T-cell (primary cell): ENCODE measurements at regions not wholly inside any gene's neighbourhood (a gene's known extent, or its start where the extent isn't known, plus 50 kb on each side); places are given as distances from the start of the nearest gene placed in this dataset.

Source experiments
- ATAC-seq, 4 experiments: fragments of 200-7000 bp in 3 of 4; fragments of 150-1000 bp in 1 of 4; cut with Tn5 transposase; replicated peaks in 1 of 4; 1 replicate in 3 of 4; 2 replicates in 1 of 4; pipeline ENCODE4 v1.10.0; 2021; ENCODE audit warnings: moderate library complexity in 3 of 4, mild to moderate bottlenecking in 2 of 4, moderate number of reproducible peaks in 1 of 4
- CTCF ChIA-PET, 2 donors: fragments of 300-600 bp; sonication (Branson Sonifier 250); formaldehyde crosslinking; loops; one replicate each; lab custom pipeline; 2022; ENCODE audit warnings: antibody characterized with exemption in 2 of 2; lab: Charles Lee
- POLR2A ChIA-PET, 2 donors: fragments of 300-600 bp; sonication (Branson Sonifier 250); formaldehyde crosslinking; loops; one replicate each; lab custom pipeline; 2022; ENCODE audit warnings: antibody characterized with exemption in 2 of 2; lab: Charles Lee
- DNase-seq, 35 experiments: peaks; one replicate each; pipeline versions ENCODE4 v3.0.0 to v3.0.0-alpha.2; 2013 to 2023
- H3K27ac ChIP-seq: one replicate; pipeline ENCODE4 v1.5.1; 2013; ENCODE audit warnings: low read length
- H3K27me3 ChIP-seq, 2 experiments: replicated peaks in 1 of 2; 1 replicate in 1 of 2; 2 replicates in 1 of 2; pipeline versions ENCODE4 v1.6.1 to v1.7.0; 2013; ENCODE audit warnings: low read length in 1 of 2, mixed read lengths in 1 of 2; ENCODE audit not compliant: control insufficient read depth in 2 of 2, insufficient read depth in 2 of 2; ENCODE audit errors: extremely low read depth in 1 of 2
- H3K36me3 ChIP-seq, 2 donors: 1 replicate in 1 of 2; 2 replicates in 1 of 2; pipeline versions ENCODE4 v1.6.1 to v1.7.0; 2013; ENCODE audit warnings: low read length in 1 of 2; ENCODE audit not compliant: control insufficient read depth in 2 of 2, insufficient read depth in 1 of 2; ENCODE audit errors: extremely low read depth in 1 of 2
- H3K4me1 ChIP-seq, 2 experiments: 1 replicate in 1 of 2; 2 replicates in 1 of 2; pipeline versions ENCODE4 v1.6.1 to v1.7.0; 2013; ENCODE audit warnings: low read length in 2 of 2, mixed read lengths in 1 of 2; ENCODE audit not compliant: insufficient read depth in 2 of 2, control insufficient read depth in 1 of 2; ENCODE audit errors: extremely low read depth in 1 of 2
- H3K4me3 ChIP-seq, 2 donors: 1 replicate in 1 of 2; 2 replicates in 1 of 2; pipeline versions ENCODE4 v1.5.1 to v1.7.0; 2013; ENCODE audit warnings: mild to moderate bottlenecking in 2 of 2, low read length in 1 of 2, moderate library complexity in 1 of 2; ENCODE audit not compliant: control insufficient read depth in 1 of 2; ENCODE audit errors: extremely low read depth in 1 of 2
- H3K9me3 ChIP-seq: 2 replicates; pipeline ENCODE4 v1.7.0; 2013
- H3K27ac Mint-ChIP-seq, 2 donors: one replicate each; pipeline ENCODE4 v1.8.0; 2020 to 2021; ENCODE audit warnings: mild to moderate bottlenecking in 2 of 2, mixed read lengths in 2 of 2
- H3K27me3 Mint-ChIP-seq, 2 donors: one replicate each; pipeline ENCODE4 v1.8.0; 2021 to 2022; ENCODE audit warnings: mixed read lengths in 2 of 2
- H3K36me3 Mint-ChIP-seq: one replicate; pipeline ENCODE4 v1.8.0; 2021; ENCODE audit warnings: mixed read lengths
- H3K4me1 Mint-ChIP-seq, 3 donors: one replicate each; pipeline ENCODE4 v1.8.0; 2020 to 2022; ENCODE audit warnings: mixed read lengths in 3 of 3, mild to moderate bottlenecking in 1 of 3
- H3K4me3 Mint-ChIP-seq, 3 donors: one replicate each; pipeline ENCODE4 v1.8.0; 2020 to 2022; ENCODE audit warnings: mild to moderate bottlenecking in 3 of 3, mixed read lengths in 3 of 3, moderate library complexity in 3 of 3
- H3K9me3 Mint-ChIP-seq, 3 donors: one replicate each; pipeline ENCODE4 v1.8.0; 2020 to 2022; ENCODE audit warnings: mixed read lengths in 3 of 3
- WGBS: methylation state at CpG from one replicate; pipeline ENCODE4 v1.1.5; 2013; ENCODE audit warnings: missing lambda C conversion rate; ENCODE audit not compliant: insufficient coverage; 5-methylcytosine and 5-hydroxymethylcytosine counted together

- no peak for ATAC-seq
- no peaks in the 10 kb centered on the region for H3K27me3 ChIP-seq
- no peak overlapping the region for H3K4me3 ChIP-seq
- Mint-ChIP-seq H3K4me3 (no peak overlapping the region), H3K36me3 (no peaks in the 10 kb centered on the region), H3K9me3 (peaks cover 8 to 13% (median 12%) of the 10 kb centered on the region in 3 donors), H3K27ac (no peak overlapping the region), H3K4me1 (no peaks in the 10 kb centered on the region), H3K27me3 (no peaks in the 10 kb centered on the region)
- no peak overlapping the region for H3K27ac ChIP-seq
- H3K36me3 ChIP-seq: no peaks in the 10 kb centered on the region
- no peaks in the 10 kb centered on the region for H3K4me1 ChIP-seq
- no peak for DNase-seq
- H3K9me3 ChIP-seq: no peaks in the 10 kb centered on the region
- CTCF ChIA-PET: no interaction called here
- POLR2A ChIA-PET: no interaction called here
Observed at GRCh38 chr18:29883114-29883513, 1159.4 kb downstream of the DSC3 start.

- no peak for DNase-seq
- Mint-ChIP-seq H3K9me3 (peaks cover 8 to 13% (median 10%) of the 10 kb centered on the region in 3 donors), H3K4me3 (no peak overlapping the region), H3K27me3 (no peaks in the 10 kb centered on the region), H3K36me3 (no peaks in the 10 kb centered on the region), H3K27ac (no peak overlapping the region), H3K4me1 (no peaks in the 10 kb centered on the region)
- Histone ChIP-seq H3K4me1 (no peaks in the 10 kb centered on the region), H3K9me3 (no peaks in the 10 kb centered on the region), H3K27ac (no peak overlapping the region), H3K4me3 (no peak overlapping the region), H3K27me3 (no peaks in the 10 kb centered on the region), H3K36me3 (no peaks in the 10 kb centered on the region)
- CTCF ChIA-PET: no interaction called here
- ATAC-seq: no peak
- no CpG with 5 or more reads among the region's 1 CpG for WGBS
- POLR2A ChIA-PET: no interaction called here
Observed at GRCh38 chr18:29882620-29883019, 1159.9 kb downstream of the DSC3 start.

GRCh38 chr18:29879763-29880162 lies 1162.8 kb downstream of the DSC3 start:
- no peaks in the 10 kb centered on the region for H3K4me1 Mint-ChIP-seq
- 100% methylated on average over 1 of the region's 2 CpGs for WGBS
- Histone ChIP-seq H3K36me3 (no peaks in the 10 kb centered on the region), H3K9me3 (no peaks in the 10 kb centered on the region), H3K4me3 (no peak overlapping the region), H3K27me3 (no peaks in the 10 kb centered on the region), H3K4me1 (no peaks in the 10 kb centered on the region), H3K27ac (no peak overlapping the region)
- H3K27me3 Mint-ChIP-seq: no peaks in the 10 kb centered on the region
- H3K27ac Mint-ChIP-seq: no peak overlapping the region
- H3K9me3 Mint-ChIP-seq: peaks cover 10 to 18% (median 14%) of the 10 kb centered on the region in 3 donors
- H3K36me3 Mint-ChIP-seq: no peaks in the 10 kb centered on the region
- no peak overlapping the region for H3K4me3 Mint-ChIP-seq
- CTCF ChIA-PET: no interaction called here
- DNase-seq (no peak), ATAC-seq (no peak)
- POLR2A ChIA-PET: no interaction called here

- CTCF ChIA-PET: no interaction called here
- peaks cover 14 to 24% (median 16%) of the 10 kb centered on the region in 3 donors for H3K9me3 Mint-ChIP-seq
- no peaks in the 10 kb centered on the region for H3K4me1 ChIP-seq
- ATAC-seq: no peak
- no peaks in the 10 kb centered on the region for H3K9me3 ChIP-seq
- H3K27ac ChIP-seq: no peak overlapping the region
- no peaks in the 10 kb centered on the region for H3K27me3 Mint-ChIP-seq
- no peak for DNase-seq
- no peaks in the 10 kb centered on the region for H3K27me3 ChIP-seq
- H3K36me3 ChIP-seq: no peaks in the 10 kb centered on the region
- no peak overlapping the region for H3K4me3 Mint-ChIP-seq
- H3K4me3 ChIP-seq: no peak overlapping the region
- no peaks in the 10 kb centered on the region for H3K36me3 Mint-ChIP-seq
- no peak overlapping the region for H3K27ac Mint-ChIP-seq
- no peaks in the 10 kb centered on the region for H3K4me1 Mint-ChIP-seq
- POLR2A ChIA-PET: interaction anchor here in 1 of 2 donors (0.7 kb wide), 1 partner anchor 44 kb away, joined by 3 read pairs; no protein-coding TSS in a partner anchor
- WGBS: 70% methylated on average over 2 of the region's 3 CpGs
Observed at GRCh38 chr18:29874519-29875098, 1167.9 kb downstream of the DSC3 start.

- WGBS: 96% methylated on average over 6 of the region's 8 CpGs
- Histone ChIP-seq H3K9me3 (no peaks in the 10 kb centered on the region), H3K27me3 (no peaks in the 10 kb centered on the region), H3K27ac (no peak overlapping the region), H3K4me1 (no peaks in the 10 kb centered on the region), H3K4me3 (no peak overlapping the region), H3K36me3 (no peaks in the 10 kb centered on the region)
- Mint-ChIP-seq H3K27me3 (no peaks in the 10 kb centered on the region), H3K27ac (no peak overlapping the region), H3K36me3 (no peaks in the 10 kb centered on the region), H3K9me3 (peaks cover 16 to 22% (median 16%) of the 10 kb centered on the region in 3 donors), H3K4me3 (no peak overlapping the region), H3K4me1 (no peaks in the 10 kb centered on the region)
- ChIA-PET CTCF (interaction anchor here in 1 of 2 donors (1.0 kb wide), 1 partner anchor 17 kb away, joined by 3 read pairs; no protein-coding TSS in a partner anchor), POLR2A (no interaction called here)
- DNase-seq: no peak
- no peak for ATAC-seq
Observed at GRCh38 chr18:29873211-29873610, 1169.3 kb downstream of the DSC3 start.

- Mint-ChIP-seq H3K36me3 (no peaks in the 10 kb centered on the region), H3K4me3 (no peak overlapping the region), H3K27me3 (no peaks in the 10 kb centered on the region), H3K9me3 (peaks cover 10 to 19% (median 19%) of the 10 kb centered on the region in 3 donors), H3K27ac (no peak overlapping the region), H3K4me1 (no peaks in the 10 kb centered on the region)
- Histone ChIP-seq H3K4me3 (no peak overlapping the region), H3K36me3 (no peaks in the 10 kb centered on the region), H3K9me3 (no peaks in the 10 kb centered on the region), H3K27ac (no peak overlapping the region), H3K4me1 (no peaks in the 10 kb centered on the region), H3K27me3 (no peaks in the 10 kb centered on the region)
- POLR2A ChIA-PET: no interaction called here
- ATAC-seq: no peak
- no CpG with 5 or more reads among the region's 2 CpGs for WGBS
- CTCF ChIA-PET: no interaction called here
- no peak for DNase-seq
Observed at GRCh38 chr18:29871246-29871645, 1171.3 kb downstream of the DSC3 start.

- Histone ChIP-seq H3K4me3 (no peak overlapping the region), H3K27me3 (no peaks in the 10 kb centered on the region), H3K4me1 (no peaks in the 10 kb centered on the region), H3K27ac (no peak overlapping the region), H3K9me3 (no peaks in the 10 kb centered on the region), H3K36me3 (no peaks in the 10 kb centered on the region)
- DNase-seq (no peak), ATAC-seq (no peak)
- WGBS: no CpG with 5 or more reads among the region's 1 CpG
- Mint-ChIP-seq H3K27ac (no peak overlapping the region), H3K9me3 (peaks cover 4 to 15% (median 12%) of the 10 kb centered on the region in 3 donors), H3K36me3 (no peaks in the 10 kb centered on the region), H3K4me1 (no peaks in the 10 kb centered on the region), H3K27me3 (no peaks in the 10 kb centered on the region), H3K4me3 (no peak overlapping the region)
- ChIA-PET POLR2A (interaction anchor here in 1 of 2 donors (0.5 kb wide), 1 partner anchor 1254 kb away, joined by 4 read pairs; no protein-coding TSS in a partner anchor), CTCF (no interaction called here)
Observed at GRCh38 chr18:29862824-29863223, 1179.7 kb downstream of the DSC3 start.
